HCT116 (cell line): ENCODE measurements at regions not wholly inside any gene's neighbourhood (a gene's known extent, or its start where the extent isn't known, plus 50 kb on each side); places are given as distances from the start of the nearest gene placed in this dataset.

ENCODE experiments used
- EZH2 ChIP-seq: fragments of 200-600 bp; sonication (generic); IDR thresholded peaks from 2 replicates; pipeline ENCODE4 v1.6.1; 2017; ENCODE audit warnings: antibody characterized with exemption, mixed run types
- JUND ChIP-seq: IDR thresholded peaks from 2 replicates; pipeline ENCODE4 v1.6.1; 2012
- POLR2A ChIP-seq: IDR thresholded peaks from 2 replicates; pipeline ENCODE4 v1.7.0; 2011; ENCODE audit warnings: borderline replicate concordance; ENCODE audit not compliant: insufficient read depth, insufficient read length; ENCODE audit errors: extremely low read depth
- POLR2AphosphoS5 ChIP-seq: IDR thresholded peaks from 2 replicates; pipeline ENCODE4 v1.6.1; 2011; ENCODE audit warnings: mild to moderate bottlenecking, low read depth, low read length, moderate library complexity
- RAD21 ChIP-seq: IDR thresholded peaks from 2 replicates; pipeline ENCODE4 v1.6.1; 2012; ENCODE audit warnings: low read depth, mild to moderate bottlenecking
- SIN3A ChIP-seq: IDR thresholded peaks from 2 replicates; pipeline ENCODE4 v1.6.1; 2012; ENCODE audit warnings: low read depth
- SRF ChIP-seq: IDR thresholded peaks from 2 replicates; pipeline ENCODE4 v1.6.1; 2012; ENCODE audit warnings: low read depth
- YY1 ChIP-seq: IDR thresholded peaks from 2 replicates; pipeline ENCODE4 v1.6.1; 2011; ENCODE audit warnings: low read length, low read depth, moderate library complexity, mild to moderate bottlenecking; ENCODE audit not compliant: insufficient replicate concordance; ENCODE audit errors: extremely low read depth
- ZFX ChIP-seq: fragments of 450-650 bp; IDR thresholded peaks from 2 replicates; pipeline ENCODE4 v1.6.1; 2017
- TF ChIP-seq, protein P1 (sequence below), 3 experiments: fragments of 200-600 bp in 1 of 3; sonication (generic) in 1 of 3; IDR thresholded peaks in 2 of 3; conservative IDR thresholded peaks in 1 of 3; 2 replicates each; pipeline ENCODE4 v1.5.1; 2012 to 2017; ENCODE audit warnings: low read depth in 2 of 3, low read length in 2 of 3, antibody characterized with exemption in 1 of 3, borderline replicate concordance in 1 of 3, control low read depth in 1 of 3, mild to moderate bottlenecking in 1 of 3, mixed read lengths in 1 of 3, mixed run types in 1 of 3, moderate library complexity in 1 of 3; ENCODE audit not compliant: insufficient read depth in 1 of 3
- TF ChIP-seq, protein P2 (sequence below): IDR thresholded peaks from 2 replicates; pipeline ENCODE4 v1.6.1; 2012

- TF ChIP-seq, protein P1, sequence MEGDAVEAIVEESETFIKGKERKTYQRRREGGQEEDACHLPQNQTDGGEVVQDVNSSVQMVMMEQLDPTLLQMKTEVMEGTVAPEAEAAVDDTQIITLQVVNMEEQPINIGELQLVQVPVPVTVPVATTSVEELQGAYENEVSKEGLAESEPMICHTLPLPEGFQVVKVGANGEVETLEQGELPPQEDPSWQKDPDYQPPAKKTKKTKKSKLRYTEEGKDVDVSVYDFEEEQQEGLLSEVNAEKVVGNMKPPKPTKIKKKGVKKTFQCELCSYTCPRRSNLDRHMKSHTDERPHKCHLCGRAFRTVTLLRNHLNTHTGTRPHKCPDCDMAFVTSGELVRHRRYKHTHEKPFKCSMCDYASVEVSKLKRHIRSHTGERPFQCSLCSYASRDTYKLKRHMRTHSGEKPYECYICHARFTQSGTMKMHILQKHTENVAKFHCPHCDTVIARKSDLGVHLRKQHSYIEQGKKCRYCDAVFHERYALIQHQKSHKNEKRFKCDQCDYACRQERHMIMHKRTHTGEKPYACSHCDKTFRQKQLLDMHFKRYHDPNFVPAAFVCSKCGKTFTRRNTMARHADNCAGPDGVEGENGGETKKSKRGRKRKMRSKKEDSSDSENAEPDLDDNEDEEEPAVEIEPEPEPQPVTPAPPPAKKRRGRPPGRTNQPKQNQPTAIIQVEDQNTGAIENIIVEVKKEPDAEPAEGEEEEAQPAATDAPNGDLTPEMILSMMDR (IDR thresholded peaks at IDR 0.05 in 2 of 3, conservative IDR thresholded peaks at IDR 0.05 in 1 of 3; ENCODE audit: borderline replicate concordance in 1 of 3, insufficient read depth in 1 of 3, low read depth in 2 of 3, low read length in 2 of 3) = no peak
- TF ChIP-seq YY1 (no peak), JUND (no peak; the same call in 1 of the 2 replicates), EZH2 (no peak), SIN3A (no peak), SRF (no peak), ZFX (no peak), POLR2AphosphoS5 (no peak), POLR2A (no peak), RAD21 (no peak)
- TF ChIP-seq, protein P2, sequence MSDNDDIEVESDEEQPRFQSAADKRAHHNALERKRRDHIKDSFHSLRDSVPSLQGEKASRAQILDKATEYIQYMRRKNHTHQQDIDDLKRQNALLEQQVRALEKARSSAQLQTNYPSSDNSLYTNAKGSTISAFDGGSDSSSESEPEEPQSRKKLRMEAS = no peak
Measured at GRCh38 chr3:194257916-194258668, 93.0 kb downstream of the CPN2 start.
